Ishikawa (cell line): ENCODE measurements at regions not wholly inside any gene's neighbourhood (a gene's known extent, or its start where the extent isn't known, plus 50 kb on each side); places are given as distances from the start of the nearest gene placed in this dataset.

Experiments
- CEBPB ChIP-seq: IDR thresholded peaks from 2 replicates; pipeline ENCODE4 v1.6.1; 2012
- CREB1 ChIP-seq: IDR thresholded peaks from 2 replicates; pipeline ENCODE4 v1.6.1; 2012; ENCODE audit warnings: low read depth
- EGR1 ChIP-seq: IDR thresholded peaks from 2 replicates; pipeline ENCODE4 v1.6.1; 2012
- EP300 ChIP-seq: IDR thresholded peaks from 2 replicates; pipeline ENCODE4 v1.6.1; 2012; ENCODE audit warnings: borderline replicate concordance
- FOXM1 ChIP-seq: IDR thresholded peaks from 2 replicates; pipeline ENCODE4 v1.6.1; 2012; ENCODE audit warnings: low read depth, borderline replicate concordance
- MAX ChIP-seq: IDR thresholded peaks from 2 replicates; pipeline ENCODE4 v1.6.1; 2012
- NFIC ChIP-seq: IDR thresholded peaks from 2 replicates; pipeline ENCODE4 v1.6.1; 2012
- RAD21 ChIP-seq: IDR thresholded peaks from 2 replicates; pipeline ENCODE4 v1.6.1; 2012; ENCODE audit warnings: low read depth
- REST ChIP-seq: IDR thresholded peaks from 2 replicates; pipeline ENCODE4 v1.6.1; 2012; ENCODE audit warnings: low read depth, mild to moderate bottlenecking
- TAF1 ChIP-seq: IDR thresholded peaks from 2 replicates; pipeline ENCODE4 v1.6.1; 2012; ENCODE audit warnings: low read depth, mild to moderate bottlenecking
- TCF12 ChIP-seq: IDR thresholded peaks from 2 replicates; pipeline ENCODE4 v1.6.1; 2012; ENCODE audit warnings: low read depth
- TEAD4 ChIP-seq: IDR thresholded peaks from 2 replicates; pipeline ENCODE4 v1.6.1; 2012
- USF1 ChIP-seq: IDR thresholded peaks from 2 replicates; pipeline ENCODE4 v1.6.1; 2012
- YY1 ChIP-seq: IDR thresholded peaks from 2 replicates; pipeline ENCODE4 v1.6.1; 2012; ENCODE audit warnings: low read depth
- ZBTB7A ChIP-seq: IDR thresholded peaks from 2 replicates; pipeline ENCODE4 v1.6.1; 2012; ENCODE audit warnings: low read depth

GRCh38 chr6:90896075-90896547 lies 309.2 kb upstream of the MAP3K7 start:
- no peak for TF ChIP-seq FOXM1
- TF ChIP-seq REST, result no peak
- TF ChIP-seq TAF1, result no peak
- TF ChIP-seq YY1, result no peak
- no peak for TF ChIP-seq ZBTB7A
- TF ChIP-seq EP300, result no peak
- no peak for TF ChIP-seq CREB1
- TF ChIP-seq EGR1, result no peak
- TF ChIP-seq NFIC, result no peak
- no peak for TF ChIP-seq USF1
- no peak for TF ChIP-seq TCF12
- TF ChIP-seq MAX, result no peak
- TF ChIP-seq TEAD4, result no peak
- TF ChIP-seq CEBPB, result no peak
- TF ChIP-seq RAD21, result no peak

- no peak for TF ChIP-seq CREB1
- no peak for TF ChIP-seq FOXM1
- TF ChIP-seq ZBTB7A, result no peak
- TF ChIP-seq YY1, result no peak
- TF ChIP-seq EP300, result no peak
- no peak for TF ChIP-seq EGR1
- TF ChIP-seq USF1, result no peak
- TF ChIP-seq TEAD4, result no peak
- no peak for TF ChIP-seq TAF1
- TF ChIP-seq TCF12, result no peak
- TF ChIP-seq REST, result no peak
- no peak for TF ChIP-seq NFIC
- TF ChIP-seq RAD21, result no peak
- no peak for TF ChIP-seq MAX
- no peak for TF ChIP-seq CEBPB
Measured at GRCh38 chr6:90895299-90896074, 308.6 kb upstream of the MAP3K7 start.

- no peak for TF ChIP-seq TAF1
- no peak for TF ChIP-seq TEAD4
- no peak for TF ChIP-seq CEBPB
- no peak for TF ChIP-seq MAX
- no peak for TF ChIP-seq CREB1
- TF ChIP-seq FOXM1, result no peak
- TF ChIP-seq EP300, result no peak
- no peak for TF ChIP-seq TCF12
- no peak for TF ChIP-seq USF1
- TF ChIP-seq RAD21, result no peak
- TF ChIP-seq NFIC, result no peak
- TF ChIP-seq YY1, result no peak
- TF ChIP-seq REST, result no peak
- TF ChIP-seq ZBTB7A, result no peak
Measured at GRCh38 chr6:90894285-90895130, 307.6 kb upstream of the MAP3K7 start.
